Mesenchymal stem cell (in vitro differentiated cells and primary cell): ENCODE measurements at regions not wholly inside any gene's neighbourhood (a gene's known extent, or its start where the extent isn't known, plus 50 kb on each side); places are given as distances from the start of the nearest gene placed in this dataset.
A peak's percentile ranks its signal among the peaks of the same experiment; 100 is the strongest.

ENCODE experiments used
- DNase-seq: peaks from one replicate; pipeline ENCODE4 v3.0.0-alpha.2; 2013
- H2AFZ ChIP-seq: one replicate; pipeline ENCODE4 v1.6.1; 2013; ENCODE audit warnings: low read depth, mild to moderate bottlenecking, control low read depth, inconsistent platforms, low read length, moderate library complexity
- H2AK5ac ChIP-seq: 2 replicates; pipeline ENCODE4 v1.6.1; 2013; ENCODE audit warnings: low read length, moderate library complexity, mild to moderate bottlenecking, inconsistent platforms; ENCODE audit not compliant: severe bottlenecking
- H2BK120ac ChIP-seq: one replicate; pipeline ENCODE4 v1.6.1; 2013; ENCODE audit warnings: low read depth, mild to moderate bottlenecking, inconsistent platforms, low read length, moderate library complexity
- H2BK12ac ChIP-seq, 2 experiments: one replicate each; pipeline ENCODE4 v1.6.1; 2013; ENCODE audit warnings: inconsistent platforms in 2 of 2, low read length in 2 of 2, mild to moderate bottlenecking in 2 of 2, moderate library complexity in 2 of 2, control low read depth in 1 of 2
- H2BK15ac ChIP-seq: one replicate; pipeline ENCODE4 v1.6.1; 2013; ENCODE audit warnings: mild to moderate bottlenecking, low read depth, inconsistent platforms; ENCODE audit not compliant: poor library complexity, severe bottlenecking
- H2BK5ac ChIP-seq: 2 replicates; pipeline ENCODE4 v1.6.1; 2013; ENCODE audit warnings: low read depth, mild to moderate bottlenecking, low read length, control low read depth, inconsistent platforms; ENCODE audit not compliant: poor library complexity, severe bottlenecking
- H3K14ac ChIP-seq, 2 experiments: one replicate each; pipeline ENCODE4 v1.6.1; 2013; ENCODE audit warnings: inconsistent platforms in 2 of 2, low read length in 2 of 2, control low read depth in 1 of 2, mild to moderate bottlenecking in 1 of 2, moderate library complexity in 1 of 2
- H3K18ac ChIP-seq, 2 experiments: one replicate each; pipeline ENCODE4 v1.6.1; 2013; ENCODE audit warnings: inconsistent platforms in 2 of 2, low read length in 2 of 2, control low read depth in 1 of 2, low read depth in 1 of 2, mild to moderate bottlenecking in 1 of 2
- H3K23ac ChIP-seq, 2 experiments: one replicate each; pipeline ENCODE4 v1.6.1; 2013; ENCODE audit warnings: inconsistent platforms in 2 of 2, low read length in 2 of 2, mild to moderate bottlenecking in 2 of 2, moderate library complexity in 2 of 2, control low read depth in 1 of 2
- H3K27ac ChIP-seq: 2 replicates; pipeline ENCODE4 v1.5.1; 2013; ENCODE audit warnings: mild to moderate bottlenecking, moderate library complexity, low read length, control low read depth, inconsistent platforms; ENCODE audit not compliant: poor library complexity, severe bottlenecking
- H3K27me3 ChIP-seq, 2 experiments: 2 replicates each; pipeline versions ENCODE4 v1.6.1 to v1.7.0; 2013; ENCODE audit warnings: low read length in 2 of 2, mild to moderate bottlenecking in 2 of 2, moderate library complexity in 2 of 2, control low read depth in 1 of 2, inconsistent platforms in 1 of 2; ENCODE audit not compliant: control insufficient read depth in 1 of 2, insufficient read depth in 1 of 2
- H3K36me3 ChIP-seq, 2 experiments: 2 replicates each; pipeline versions ENCODE4 v1.6.1 to v1.7.0; 2013; ENCODE audit warnings: low read length in 2 of 2, control low read depth in 1 of 2, inconsistent platforms in 1 of 2, low read depth in 1 of 2, mild to moderate bottlenecking in 1 of 2; ENCODE audit not compliant: insufficient read depth in 2 of 2, control insufficient read depth in 1 of 2
- H3K4ac ChIP-seq, 2 experiments: one replicate each; pipeline ENCODE4 v1.6.1; 2013; ENCODE audit warnings: inconsistent platforms in 2 of 2, low read length in 2 of 2, mild to moderate bottlenecking in 2 of 2, moderate library complexity in 2 of 2, control low read depth in 1 of 2, low read depth in 1 of 2
- H3K4me1 ChIP-seq: 2 replicates; pipeline ENCODE4 v1.6.1; 2013; ENCODE audit warnings: low read depth, low read length, control low read depth; ENCODE audit not compliant: control insufficient read depth, insufficient read depth
- H3K4me2 ChIP-seq: 2 replicates; pipeline ENCODE4 v1.6.1; 2013; ENCODE audit warnings: low read length, mild to moderate bottlenecking, inconsistent platforms; ENCODE audit not compliant: poor library complexity, severe bottlenecking
- H3K4me3 ChIP-seq, 2 experiments: 2 replicates each; pipeline versions ENCODE4 v1.5.1 to v1.7.0; 2013; ENCODE audit warnings: low read length in 2 of 2, mild to moderate bottlenecking in 2 of 2, control low read depth in 1 of 2, low read depth in 1 of 2; ENCODE audit not compliant: insufficient read depth in 1 of 2
- H3K79me1 ChIP-seq: replicated peaks from 2 replicates; pipeline ENCODE4 v1.6.1; 2013; ENCODE audit warnings: mild to moderate bottlenecking, control low read depth, low read length, inconsistent platforms; ENCODE audit not compliant: poor library complexity, severe bottlenecking
- H3K9ac ChIP-seq: 2 replicates; pipeline ENCODE4 v1.7.0; 2013; ENCODE audit warnings: mild to moderate bottlenecking, low read length, moderate library complexity
- H3K9me3 ChIP-seq: 2 replicates; pipeline ENCODE4 v1.7.0; 2013; ENCODE audit warnings: mild to moderate bottlenecking, low read length; ENCODE audit not compliant: control insufficient read depth
- H4K8ac ChIP-seq: one replicate; pipeline ENCODE4 v1.6.1; 2013; ENCODE audit warnings: inconsistent platforms, mild to moderate bottlenecking, low read length, moderate library complexity
- H4K91ac ChIP-seq: one replicate; pipeline ENCODE4 v1.6.1; 2013; ENCODE audit warnings: mild to moderate bottlenecking, low read length, inconsistent platforms
- WGBS: methylation state at CpG from one replicate; pipeline ENCODE4 v1.1.7; 2013; ENCODE audit warnings: mixed read lengths; 5-methylcytosine and 5-hydroxymethylcytosine counted together

DNA sequence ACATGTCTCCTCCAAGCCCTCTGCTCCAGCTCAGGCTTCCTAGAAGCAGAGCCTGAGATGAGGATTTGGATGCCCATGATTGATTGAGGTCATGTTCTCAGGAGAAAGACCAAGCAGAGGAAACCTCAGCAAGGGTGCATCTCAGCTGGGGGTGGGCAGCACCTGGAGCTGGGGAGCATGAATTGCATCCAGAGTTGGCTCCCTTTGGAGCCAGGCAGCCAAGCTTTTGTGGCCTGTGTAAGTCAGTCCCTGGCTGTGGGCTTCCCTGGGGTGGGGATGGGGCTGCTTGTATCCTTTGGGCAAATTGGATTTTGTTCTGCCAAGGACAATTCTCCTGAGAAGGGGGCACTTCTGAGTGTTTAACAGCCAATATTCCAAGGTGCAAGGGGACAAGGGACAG is 91.5 kb upstream of the WASF3 start:
- Histone ChIP-seq H3K9ac (no peak overlapping the region), H3K4me1 (no peaks in the 10 kb centered on the region), H3K4me3 (no peak overlapping the region), H3K18ac (no peak overlapping the region), H4K91ac (no peak overlapping the region), H3K9me3 (no peaks in the 10 kb centered on the region), H3K79me1 (no peaks in the 10 kb centered on the region), H2AK5ac (no peak overlapping the region), H2BK120ac (no peak overlapping the region), H2BK12ac (no peak overlapping the region), H3K23ac (no peak overlapping the region), H3K27ac (no peak overlapping the region), H4K8ac (no peak overlapping the region), H3K14ac (no peak overlapping the region), H3K36me3 (no peaks in the 10 kb centered on the region), H3K4me2 (no peak overlapping the region), H2AFZ (no peak overlapping the region), H2BK15ac (no peak overlapping the region), H2BK5ac (no peak overlapping the region), H3K4ac (no peak overlapping the region), H3K27me3 (peaks cover 17 to 21% of the 10 kb centered on the region in 2 experiments)
- no peak for DNase-seq

DNA sequence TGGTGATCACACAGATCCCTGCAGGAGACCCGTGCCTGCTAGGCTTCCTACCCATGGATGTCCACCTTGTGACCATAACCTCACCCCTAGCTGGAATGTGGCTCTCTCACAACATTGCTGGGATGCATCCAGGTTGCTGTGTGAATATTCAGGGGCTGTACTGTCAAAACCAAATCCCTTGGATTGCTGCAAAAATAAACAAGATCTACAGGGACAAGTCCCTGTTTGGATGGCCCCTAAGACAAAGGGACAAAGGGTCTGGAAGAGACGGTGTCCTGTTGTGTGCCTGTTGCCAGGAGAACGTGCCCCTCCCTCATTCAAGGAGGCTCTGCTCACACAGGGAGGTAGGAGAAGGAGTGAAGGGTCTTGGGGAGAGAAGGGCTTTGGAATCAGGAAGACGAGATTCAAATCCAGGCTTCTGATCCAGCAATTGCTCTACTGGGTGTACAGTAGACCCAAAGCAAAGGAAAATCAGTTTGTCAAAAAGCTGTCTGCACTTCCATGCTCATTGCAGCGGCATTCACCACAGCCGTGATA is 89.2 kb upstream of the WASF3 start:
- no peak overlapping the region for H2AK5ac ChIP-seq
- DNase-seq, result no peak
- H3K27ac ChIP-seq, result no peak overlapping the region
- peak overlapping the region in 1 of 2 experiments; percentile 48 for H3K18ac ChIP-seq
- no peak overlapping the region for H2AFZ ChIP-seq
- no peak overlapping the region for H3K14ac ChIP-seq
- 69% methylated on average over 6 of the region's 6 CpGs for WGBS
- no peak overlapping the region for H4K8ac ChIP-seq
- no peaks in the 10 kb centered on the region for H3K4me1 ChIP-seq
- H3K79me1 ChIP-seq, result no peaks in the 10 kb centered on the region
- no peak overlapping the region for H3K9ac ChIP-seq
- no peak overlapping the region for H2BK120ac ChIP-seq
- no peak overlapping the region for H3K4me2 ChIP-seq
- no peak overlapping the region for H3K23ac ChIP-seq
- no peak overlapping the region for H4K91ac ChIP-seq
- no peak overlapping the region for H2BK15ac ChIP-seq
- no peak overlapping the region for H3K4ac ChIP-seq
- H2BK12ac ChIP-seq, result no peak overlapping the region
- no peak overlapping the region for H2BK5ac ChIP-seq
- peaks cover 13 to 15% of the 10 kb centered on the region in 2 experiments for H3K27me3 ChIP-seq
- H3K9me3 ChIP-seq, result no peaks in the 10 kb centered on the region
- H3K36me3 ChIP-seq, result no peaks in the 10 kb centered on the region
- H3K4me3 ChIP-seq, result no peak overlapping the region

- H3K9ac ChIP-seq, result no peak overlapping the region
- H2BK5ac ChIP-seq, result no peak overlapping the region
- H4K91ac ChIP-seq, result no peak overlapping the region
- peaks cover 5 to 6% of the 10 kb centered on the region in 2 experiments for H3K27me3 ChIP-seq
- no peak overlapping the region for H2BK15ac ChIP-seq
- H3K9me3 ChIP-seq, result no peaks in the 10 kb centered on the region
- no peaks in the 10 kb centered on the region for H3K36me3 ChIP-seq
- H3K18ac ChIP-seq, result no peak overlapping the region
- no peak overlapping the region for H3K23ac ChIP-seq
- H4K8ac ChIP-seq, result no peak overlapping the region
- 93% methylated on average over 4 of the region's 4 CpGs for WGBS
- DNase-seq, result no peak
- H3K27ac ChIP-seq, result no peak overlapping the region
- H2BK12ac ChIP-seq, result no peak overlapping the region
- no peak overlapping the region for H3K14ac ChIP-seq
- no peak overlapping the region for H2AFZ ChIP-seq
- no peak overlapping the region for H3K4ac ChIP-seq
- H2AK5ac ChIP-seq, result no peak overlapping the region
- no peak overlapping the region for H2BK120ac ChIP-seq
- H3K4me2 ChIP-seq, result no peak overlapping the region
- no peak overlapping the region for H3K4me3 ChIP-seq
- H3K4me1 ChIP-seq, result no peaks in the 10 kb centered on the region
- no peaks in the 10 kb centered on the region for H3K79me1 ChIP-seq
These were observed 87.9 kb upstream of the WASF3 start for GRCh38 chr13:26469602-26470001.

- no peaks in the 10 kb centered on the region for H3K9me3 ChIP-seq
- no peak overlapping the region for H3K27ac ChIP-seq
- no peak overlapping the region for H2BK120ac ChIP-seq
- H2AK5ac ChIP-seq, result no peak overlapping the region
- H2BK15ac ChIP-seq, result no peak overlapping the region
- no peak overlapping the region for H4K8ac ChIP-seq
- no peak overlapping the region for H3K18ac ChIP-seq
- no peak overlapping the region for H2BK5ac ChIP-seq
- no peak overlapping the region for H3K9ac ChIP-seq
- no peak overlapping the region for H3K14ac ChIP-seq
- no peak overlapping the region for H3K4me3 ChIP-seq
- no peaks in the 10 kb centered on the region for H3K36me3 ChIP-seq
- H3K4me2 ChIP-seq, result no peak overlapping the region
- no peak overlapping the region for H2BK12ac ChIP-seq
- H3K4me1 ChIP-seq, result peaks cover 14% of the 10 kb centered on the region
- no peaks in the 10 kb centered on the region for H3K79me1 ChIP-seq
- no peak overlapping the region for H4K91ac ChIP-seq
- no peak overlapping the region for H3K4ac ChIP-seq
- no peaks in the 10 kb centered on the region for H3K27me3 ChIP-seq
- no peak for DNase-seq
- no peak overlapping the region for H3K23ac ChIP-seq
- WGBS, result 93% methylated on average over 8 of the region's 8 CpGs
- H2AFZ ChIP-seq, result no peak overlapping the region
These were observed 85.7 kb upstream of the WASF3 start for GRCh38 chr13:26471807-26472206.
